ENCODE measurements at regions not wholly inside any gene's neighbourhood (a gene's known extent, or its start where the extent isn't known, plus 50 kb on each side); places are given as distances from the start of the nearest gene placed in this dataset.
"Not testable (repeated sequence)": the region's sequence is repeated elsewhere in the genome, so short reads cannot be mapped to it uniquely, and the experiment has no call there.

- not testable (repeated sequence) for TF ChIP-seq POLR2A, CTCF (IDR thresholded peaks at IDR 0.05)
Measured at GRCh38 chr9:67349424-67349759, 357.0 kb upstream of the SPATA31A3 start.
